ENCODE measurements at regions not wholly inside any gene's neighbourhood (a gene's known extent, or its start where the extent isn't known, plus 50 kb on each side); places are given as distances from the start of the nearest gene placed in this dataset.

DNA sequence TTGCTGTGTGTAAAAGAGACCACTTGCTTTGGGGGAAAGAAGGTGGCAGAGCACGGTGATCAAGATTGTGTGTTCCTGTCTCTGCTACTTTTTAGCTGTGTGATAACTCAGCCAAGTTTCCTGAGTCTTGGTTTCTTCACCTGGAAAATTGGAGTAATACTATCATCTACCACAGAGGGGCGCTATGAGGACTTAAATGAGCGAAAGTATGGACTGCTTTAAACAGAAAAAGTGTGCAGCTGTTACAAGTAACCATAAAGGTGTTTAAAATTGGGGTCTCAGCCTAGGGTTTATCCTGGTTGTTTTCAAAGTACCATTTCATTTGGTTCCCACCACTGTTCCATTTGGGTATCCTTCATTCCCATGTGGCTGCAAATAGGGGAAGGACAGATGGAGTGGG lies 65.9 kb upstream of the WSCD2 start:
- Histone ChIP-seq H4K20me1 (ENCODE audit: control insufficient read depth, insufficient read depth, low read depth, low read length) (no peaks in the 10 kb centered on the region), H3F3A (ENCODE audit: control insufficient read depth, insufficient read depth) (no peaks in the 10 kb centered on the region), H3K27me3 (ENCODE audit: control insufficient read depth, low read length) (no peaks in the 10 kb centered on the region; the same call in 1 of the 2 replicates), H3K79me2 (ENCODE audit: control insufficient read depth, low read length) (no peaks in the 10 kb centered on the region), H3K4me1 (ENCODE audit: control insufficient read depth, low read length) (no peaks in the 10 kb centered on the region), H3K36me3 (ENCODE audit: control insufficient read depth, low read length) (no peaks in the 10 kb centered on the region), H3K9me3 (ENCODE audit: control insufficient read depth, insufficient read depth, low read length) (no peaks in the 10 kb centered on the region), H3K9me2 (replicated peaks; ENCODE audit: control insufficient read depth, low read length) (no peaks in the 10 kb centered on the region), H3K27ac (ENCODE audit: low read depth, low read length) (no peak overlapping the region), H3K4me3 (ENCODE audit: low read length) (no peak overlapping the region), H3K4me2 (ENCODE audit: low read length) (no peak overlapping the region)
- TF ChIP-seq, protein P1, sequence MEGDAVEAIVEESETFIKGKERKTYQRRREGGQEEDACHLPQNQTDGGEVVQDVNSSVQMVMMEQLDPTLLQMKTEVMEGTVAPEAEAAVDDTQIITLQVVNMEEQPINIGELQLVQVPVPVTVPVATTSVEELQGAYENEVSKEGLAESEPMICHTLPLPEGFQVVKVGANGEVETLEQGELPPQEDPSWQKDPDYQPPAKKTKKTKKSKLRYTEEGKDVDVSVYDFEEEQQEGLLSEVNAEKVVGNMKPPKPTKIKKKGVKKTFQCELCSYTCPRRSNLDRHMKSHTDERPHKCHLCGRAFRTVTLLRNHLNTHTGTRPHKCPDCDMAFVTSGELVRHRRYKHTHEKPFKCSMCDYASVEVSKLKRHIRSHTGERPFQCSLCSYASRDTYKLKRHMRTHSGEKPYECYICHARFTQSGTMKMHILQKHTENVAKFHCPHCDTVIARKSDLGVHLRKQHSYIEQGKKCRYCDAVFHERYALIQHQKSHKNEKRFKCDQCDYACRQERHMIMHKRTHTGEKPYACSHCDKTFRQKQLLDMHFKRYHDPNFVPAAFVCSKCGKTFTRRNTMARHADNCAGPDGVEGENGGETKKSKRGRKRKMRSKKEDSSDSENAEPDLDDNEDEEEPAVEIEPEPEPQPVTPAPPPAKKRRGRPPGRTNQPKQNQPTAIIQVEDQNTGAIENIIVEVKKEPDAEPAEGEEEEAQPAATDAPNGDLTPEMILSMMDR (IDR thresholded peaks at IDR 0.05; ENCODE audit: low read depth, low read length, poor library complexity, severe bottlenecking): peak; percentile 46
- no peak for TF ChIP-seq EZH2phosphoT487 (IDR thresholded peaks at IDR 0.05; ENCODE audit: borderline replicate concordance, low read length)

- Histone ChIP-seq H3K9me3 (ENCODE audit: control insufficient read depth, insufficient read depth, low read length) (no peaks in the 10 kb centered on the region), H3K4me2 (ENCODE audit: low read length) (no peak overlapping the region), H3F3A (ENCODE audit: control insufficient read depth, insufficient read depth) (no peaks in the 10 kb centered on the region), H3K4me3 (ENCODE audit: low read length) (no peak overlapping the region), H3K79me2 (ENCODE audit: control insufficient read depth, low read length) (no peaks in the 10 kb centered on the region), H3K36me3 (ENCODE audit: control insufficient read depth, low read length) (no peaks in the 10 kb centered on the region), H3K27me3 (ENCODE audit: control insufficient read depth, low read length) (no peaks in the 10 kb centered on the region; the same call in 1 of the 2 replicates), H4K20me1 (ENCODE audit: control insufficient read depth, insufficient read depth, low read depth, low read length) (no peaks in the 10 kb centered on the region), H3K4me1 (ENCODE audit: control insufficient read depth, low read length) (no peaks in the 10 kb centered on the region), H3K27ac (ENCODE audit: low read depth, low read length) (no peak overlapping the region), H3K9me2 (replicated peaks; ENCODE audit: control insufficient read depth, low read length) (no peaks in the 10 kb centered on the region)
- TF ChIP-seq EZH2phosphoT487 (IDR thresholded peaks at IDR 0.05; ENCODE audit: borderline replicate concordance, low read length): no peak
- TF ChIP-seq, protein P1 (IDR thresholded peaks at IDR 0.05; ENCODE audit: low read depth, low read length, poor library complexity, severe bottlenecking): no peak
Observed at GRCh38 chr12:108065069-108065468, 64.0 kb upstream of the WSCD2 start.

DNA sequence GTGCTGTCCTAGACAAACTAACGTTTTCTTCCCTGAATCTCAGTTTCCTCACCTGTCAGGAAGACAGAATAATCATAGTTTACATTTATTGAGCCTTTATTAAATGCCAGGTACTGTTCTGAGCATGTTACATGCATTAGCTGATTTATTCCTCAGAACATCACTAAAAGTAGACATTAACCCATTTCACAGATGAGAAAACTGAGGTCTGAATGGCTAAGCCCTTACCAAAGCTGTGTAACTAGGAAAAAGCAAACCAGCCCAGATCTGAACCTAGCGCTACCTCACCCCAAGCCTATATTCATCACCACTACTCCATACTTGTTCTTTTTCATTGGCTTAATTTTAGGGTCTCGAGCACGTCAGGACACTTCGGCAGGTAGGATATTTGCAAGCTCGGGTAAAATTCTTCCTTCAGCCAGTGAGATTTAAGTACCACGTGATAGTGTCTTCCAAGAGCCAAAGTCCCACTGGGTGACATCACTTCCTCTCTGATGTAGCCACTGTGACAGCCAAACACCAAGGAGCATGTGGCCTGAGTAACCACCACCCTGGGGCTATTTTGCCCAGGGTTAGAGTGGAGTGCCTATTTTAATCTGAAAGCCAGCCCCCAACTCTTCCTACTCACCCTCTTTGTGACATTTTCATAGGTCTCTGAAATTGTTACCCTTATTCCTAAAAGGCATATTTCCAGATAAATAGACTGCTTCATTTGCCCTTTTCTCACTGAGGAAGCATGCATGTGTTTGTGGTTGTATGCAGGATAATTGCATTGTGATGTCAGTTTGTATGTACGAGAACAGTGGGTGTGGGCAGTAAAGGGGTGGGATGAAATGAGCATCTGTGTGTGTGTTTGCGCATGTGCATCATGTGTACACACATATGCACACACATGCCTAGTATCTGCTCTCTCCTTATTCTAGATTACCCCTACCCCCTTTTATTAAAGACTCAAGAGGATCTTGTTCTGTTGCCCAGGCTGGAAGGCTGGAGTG lies 62.2 kb upstream of the WSCD2 start:
- H3K9me3 ChIP-seq (ENCODE audit: control insufficient read depth, insufficient read depth, low read length): no peaks in the 10 kb centered on the region
- H3F3A ChIP-seq (ENCODE audit: control insufficient read depth, insufficient read depth): no peaks in the 10 kb centered on the region
- no peak overlapping the region for H3K27ac ChIP-seq (ENCODE audit: low read depth, low read length)
- H3K4me3 ChIP-seq (ENCODE audit: low read length): no peak overlapping the region
- H3K4me2 ChIP-seq (ENCODE audit: low read length): no peak overlapping the region
- H3K9me2 ChIP-seq (replicated peaks; ENCODE audit: control insufficient read depth, low read length): no peaks in the 10 kb centered on the region
- no peaks in the 10 kb centered on the region for H3K79me2 ChIP-seq (ENCODE audit: control insufficient read depth, low read length)
- no peaks in the 10 kb centered on the region for H3K36me3 ChIP-seq (ENCODE audit: control insufficient read depth, low read length)
- H4K20me1 ChIP-seq (ENCODE audit: control insufficient read depth, insufficient read depth, low read depth, low read length): no peaks in the 10 kb centered on the region
- TF ChIP-seq, protein P1 (IDR thresholded peaks at IDR 0.05; ENCODE audit: low read depth, low read length, poor library complexity, severe bottlenecking): no peak
- no peak for TF ChIP-seq EZH2phosphoT487 (IDR thresholded peaks at IDR 0.05; ENCODE audit: borderline replicate concordance, low read length)
- no peaks in the 10 kb centered on the region; the same call in 1 of the 2 replicates for H3K27me3 ChIP-seq (ENCODE audit: control insufficient read depth, low read length)
- H3K4me1 ChIP-seq (ENCODE audit: control insufficient read depth, low read length): no peaks in the 10 kb centered on the region

All from DOHH2 (cell line).